Fibroblast of skin of abdomen (primary cell): ENCODE measurements at regions not wholly inside any gene's neighbourhood (a gene's known extent, or its start where the extent isn't known, plus 50 kb on each side); places are given as distances from the start of the nearest gene placed in this dataset.
A peak's percentile ranks its signal among the peaks of the same experiment; 100 is the strongest.

Source experiments
- DNase-seq: peaks from one replicate; pipeline ENCODE4 v3.0.0-alpha.2; 2013

DNA sequence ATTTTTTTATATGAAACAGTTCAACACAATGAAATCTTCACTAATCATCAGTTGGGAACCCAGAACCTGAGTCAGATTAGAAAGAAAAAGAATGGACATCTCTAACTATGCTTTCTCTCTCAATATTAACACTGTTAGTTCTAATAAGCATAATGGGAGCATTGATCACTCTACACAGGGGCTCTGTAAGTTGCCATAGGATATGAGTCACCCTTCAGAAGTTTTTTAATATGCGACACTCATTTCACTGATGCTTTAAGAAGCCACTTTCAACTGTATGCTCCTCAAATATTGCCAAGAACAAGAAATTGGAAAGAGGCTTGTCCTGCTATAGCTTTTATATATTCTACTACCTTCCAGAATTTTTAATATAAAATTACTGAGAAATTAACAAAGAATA, 187.0 kb downstream of the AASDH start:
- no peak for DNase-seq

DNA sequence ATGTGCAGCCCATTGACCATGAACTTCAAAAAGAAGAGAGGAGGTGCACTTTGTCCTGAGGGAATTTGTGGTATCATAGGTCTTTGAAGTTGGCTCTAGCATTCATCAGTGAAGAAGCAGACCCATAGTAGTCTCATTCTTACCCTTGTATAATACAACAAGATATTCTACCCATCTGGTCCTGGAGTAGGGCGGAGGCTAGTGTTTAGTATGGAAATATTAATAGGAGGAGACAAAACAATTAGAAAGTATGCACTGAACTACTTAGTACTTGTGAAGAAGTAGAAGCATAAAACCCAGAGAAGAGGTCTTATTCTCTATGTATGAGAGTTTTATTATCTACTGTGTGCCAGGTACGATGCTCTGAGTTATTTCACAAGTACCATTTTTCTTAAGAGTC, 189.0 kb downstream of the AASDH start:
- DNase-seq, result no peak

DNA sequence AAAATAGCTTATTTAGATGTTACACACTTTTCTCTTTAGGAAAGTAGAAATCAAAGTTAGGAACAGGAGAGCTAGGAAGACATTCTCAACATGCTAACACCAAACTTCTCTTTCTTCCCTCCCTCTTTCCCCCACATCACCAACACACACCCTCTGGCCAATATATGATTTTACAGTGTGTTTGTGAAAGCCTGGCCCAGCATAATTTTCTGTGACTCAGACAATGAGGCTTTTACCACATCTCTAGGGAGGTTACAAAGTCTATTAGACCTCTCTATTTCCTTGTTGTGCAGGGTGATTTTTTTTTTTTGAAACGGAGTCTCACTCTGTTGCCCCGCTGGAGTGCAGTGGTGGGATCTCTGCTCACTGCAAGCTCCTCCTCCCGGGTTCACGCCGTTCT, 189.9 kb downstream of the AASDH start:
- peak; percentile 51 for DNase-seq

DNA sequence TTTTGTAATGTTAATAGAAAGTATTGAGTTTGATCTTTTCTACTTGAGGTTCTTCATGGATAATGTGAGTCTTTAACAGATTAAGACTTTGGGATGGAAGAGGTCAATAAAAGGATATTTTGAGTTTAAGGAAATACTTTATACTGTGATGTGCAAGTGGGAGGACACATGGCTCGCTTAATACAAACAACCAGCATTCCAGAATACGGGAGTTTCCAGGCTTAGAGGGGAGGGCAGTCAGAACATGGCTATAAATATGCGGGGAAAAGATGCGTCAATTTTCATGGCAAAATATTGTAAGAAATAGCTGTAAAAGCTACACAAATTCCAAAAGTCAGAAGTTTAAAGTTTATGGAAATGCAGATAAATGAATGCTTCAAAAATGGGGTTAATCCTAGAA, 192.3 kb downstream of the AASDH start:
- no peak for DNase-seq

DNA sequence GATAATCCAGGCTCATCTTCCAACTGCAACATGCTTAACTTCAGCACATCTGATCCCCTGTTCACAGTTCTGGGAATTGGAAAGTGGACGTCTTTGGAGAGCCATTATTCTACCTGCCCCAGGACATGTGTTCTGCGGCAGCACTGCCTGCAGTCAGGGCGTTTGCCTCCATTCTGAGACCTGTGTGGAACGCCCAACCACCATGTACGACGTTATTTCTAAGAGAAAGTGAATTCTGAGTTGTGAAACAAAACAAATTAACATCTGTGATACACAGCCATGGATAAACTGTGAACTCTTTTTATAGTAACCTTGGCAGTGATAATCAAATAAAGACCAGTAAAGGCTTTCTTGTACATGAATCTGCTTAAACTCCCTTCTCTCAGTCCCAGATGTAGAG, 195.8 kb downstream of the AASDH start:
- DNase-seq, result no peak

DNA sequence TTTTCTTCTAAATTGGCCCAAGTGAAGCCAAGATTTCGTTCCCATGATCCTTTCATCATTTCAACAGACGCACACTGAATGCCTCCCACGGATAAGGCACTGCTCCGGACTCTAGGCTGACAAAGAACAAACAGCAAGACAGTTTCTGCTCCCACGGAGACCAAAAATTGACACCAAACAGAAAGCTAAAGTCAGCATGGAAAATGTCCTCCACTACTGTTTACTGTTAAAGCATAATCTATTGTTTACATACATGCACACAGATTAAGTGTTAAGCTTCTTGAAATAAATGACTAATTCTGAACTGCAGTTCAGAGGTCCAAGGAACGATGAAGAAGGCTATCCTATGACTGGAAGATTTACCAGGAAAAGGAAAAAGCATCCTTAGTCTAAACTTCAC, 199.6 kb downstream of the AASDH start:
- DNase-seq, result no peak

DNA sequence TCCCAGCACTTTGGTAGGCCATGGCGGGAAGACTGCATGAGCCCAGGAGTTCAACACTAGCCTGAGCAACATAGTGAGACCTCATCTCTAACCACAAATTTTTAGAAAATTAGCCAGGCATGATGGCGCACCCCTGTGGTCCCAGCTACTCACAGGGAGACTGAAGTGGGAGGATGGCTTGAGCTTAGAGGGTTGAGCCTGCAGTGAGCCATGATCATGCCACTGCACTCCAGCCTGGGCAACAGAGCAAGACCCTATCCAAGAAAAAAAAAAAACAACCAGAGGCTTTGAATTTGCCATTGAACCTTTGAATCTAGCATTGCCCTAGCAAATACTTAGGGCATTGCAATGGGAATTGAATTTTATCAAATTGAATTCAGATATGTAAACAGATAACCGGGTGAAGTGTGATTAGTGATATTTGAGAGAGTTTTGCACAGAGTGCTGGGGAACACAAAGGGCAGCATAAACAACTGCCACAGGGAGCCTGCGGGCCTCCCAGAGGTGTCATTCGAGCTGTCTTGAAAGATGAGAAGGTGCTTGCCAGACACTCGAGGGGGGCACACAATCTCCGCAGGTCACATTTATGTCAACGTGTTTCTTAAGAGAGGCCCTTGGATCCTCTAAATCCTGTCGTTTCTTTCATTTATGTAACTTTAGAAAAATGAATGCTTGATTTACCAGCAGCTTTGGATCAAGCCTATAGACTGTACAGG, 200.3 kb downstream of the AASDH start:
- DNase-seq, result no peak

DNA sequence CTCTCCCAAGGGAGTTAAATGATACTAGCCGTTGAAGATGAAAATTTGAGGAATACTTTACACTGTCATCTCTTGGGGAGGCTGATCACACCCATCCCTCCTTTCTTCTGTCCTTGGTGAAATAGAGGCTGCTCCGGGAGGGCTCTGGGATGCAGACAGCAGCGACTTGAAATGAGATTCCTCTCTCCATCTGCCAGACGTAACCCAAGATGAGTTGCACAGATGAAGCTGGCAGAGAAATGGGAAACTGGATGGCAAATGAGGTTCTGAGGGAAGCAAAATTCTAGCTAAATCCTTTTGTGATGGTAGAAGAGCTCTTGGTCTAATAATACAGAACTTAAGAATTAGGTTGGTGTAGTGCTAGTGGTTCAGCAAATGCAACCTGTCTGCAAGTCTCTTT, 201.4 kb downstream of the AASDH start:
- no peak for DNase-seq

DNA sequence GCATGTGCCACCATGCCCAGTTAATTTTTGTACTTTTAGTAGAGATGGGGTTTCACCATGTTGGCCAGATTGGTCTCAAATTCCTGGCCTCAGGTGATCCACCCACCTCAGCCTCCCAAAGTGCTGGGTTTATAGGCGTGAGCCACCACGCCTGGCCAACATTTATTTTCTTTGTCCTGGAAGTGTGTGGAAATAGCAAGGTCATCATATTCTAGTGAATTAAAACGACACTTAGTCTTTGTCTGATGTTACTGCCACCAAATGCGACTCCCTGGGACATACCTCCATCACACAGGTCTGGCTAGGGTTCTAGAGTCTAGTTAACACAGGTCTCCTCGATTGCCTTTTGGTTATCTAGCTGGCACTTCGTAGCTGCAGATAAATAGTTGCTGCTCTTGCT, 203.1 kb downstream of the AASDH start:
- DNase-seq, result no peak

DNA sequence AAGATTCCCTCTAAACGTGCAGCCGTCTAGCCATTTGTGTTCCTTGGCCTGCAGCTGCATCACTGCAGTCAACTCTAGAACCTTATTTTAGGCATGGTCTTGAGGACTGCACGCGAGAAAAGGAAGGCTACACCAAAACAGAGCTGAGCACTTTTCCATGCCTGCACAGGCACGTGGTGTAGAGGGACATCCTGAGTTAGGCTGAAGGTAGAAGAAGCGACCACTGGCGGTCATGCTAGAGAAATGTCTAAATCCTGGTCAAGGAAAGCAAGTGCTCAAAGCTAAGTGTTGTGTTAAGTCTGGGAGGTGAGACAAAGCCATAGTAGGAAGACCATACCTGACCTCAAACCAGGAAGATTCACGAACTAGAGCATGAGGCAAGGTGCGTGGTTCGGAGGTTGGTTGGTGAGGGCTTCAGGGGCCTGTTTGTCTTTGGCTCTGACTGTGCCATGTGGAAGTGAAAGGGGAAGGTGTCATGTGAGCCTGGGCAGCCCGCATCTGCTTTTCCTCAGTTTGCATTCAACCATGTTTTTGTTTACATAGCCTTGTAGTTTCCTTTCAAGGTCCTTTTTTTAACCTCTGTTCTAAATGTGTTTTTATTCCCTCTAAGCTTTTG, 203.8 kb downstream of the AASDH start:
- no peak for DNase-seq

DNA sequence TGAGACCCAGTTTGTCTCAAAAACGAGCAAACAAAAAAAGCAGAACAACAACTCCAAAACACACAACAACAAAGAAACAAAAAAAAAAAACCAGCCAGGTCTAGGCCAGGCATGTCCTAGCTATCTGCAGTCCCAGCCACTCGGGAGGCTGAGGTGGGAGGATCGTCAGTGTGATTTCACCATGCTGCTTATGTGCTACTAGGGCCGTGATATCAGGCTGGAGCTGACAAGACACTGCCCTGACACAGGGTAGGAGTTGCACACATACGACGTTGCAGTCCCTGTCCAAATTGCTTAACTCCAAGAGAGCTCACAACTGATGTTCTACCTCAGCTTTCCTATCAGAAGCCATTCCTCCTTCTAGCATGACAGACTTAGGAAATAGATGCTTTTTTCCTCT, 204.9 kb downstream of the AASDH start:
- no peak for DNase-seq

DNA sequence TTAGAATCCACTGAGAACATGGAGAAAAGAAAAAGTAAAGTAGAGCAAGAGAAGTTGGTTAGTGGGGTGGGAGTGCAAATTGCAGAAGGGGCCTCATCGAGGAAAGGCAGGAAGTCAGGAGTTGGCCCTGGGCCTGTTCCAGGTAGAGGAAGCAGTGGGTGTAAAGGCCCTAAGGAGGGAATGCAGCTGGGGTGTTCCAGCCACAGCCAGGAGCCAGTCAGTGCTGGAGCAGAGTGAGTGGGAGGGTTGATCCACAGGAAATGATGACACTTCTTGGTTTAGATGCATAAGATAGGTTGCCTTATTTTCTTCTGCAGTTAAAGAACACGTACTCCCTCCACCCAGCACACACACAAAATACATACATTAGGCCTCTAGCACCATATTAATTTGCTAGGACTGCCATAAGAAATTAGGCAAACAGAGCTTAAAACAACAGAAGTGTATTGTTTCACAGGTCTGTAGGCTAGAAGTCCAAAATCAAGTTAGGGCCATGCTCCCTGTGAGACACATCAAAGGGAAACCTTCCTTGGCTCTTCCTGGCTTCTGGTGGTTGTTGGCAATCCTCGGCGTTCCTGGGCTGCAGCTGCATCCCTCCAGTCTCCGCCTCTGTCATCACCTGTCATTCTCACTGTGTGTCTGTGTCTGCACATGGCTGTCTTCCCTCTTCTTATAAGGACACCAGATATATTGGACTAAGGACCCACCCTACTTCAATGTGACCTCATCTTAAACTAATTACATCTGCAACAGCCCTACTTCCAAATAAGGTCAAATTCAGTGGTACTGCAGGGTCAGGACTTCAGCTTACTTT, 205.9 kb downstream of the AASDH start:
- DNase-seq, result peak; percentile 63

DNA sequence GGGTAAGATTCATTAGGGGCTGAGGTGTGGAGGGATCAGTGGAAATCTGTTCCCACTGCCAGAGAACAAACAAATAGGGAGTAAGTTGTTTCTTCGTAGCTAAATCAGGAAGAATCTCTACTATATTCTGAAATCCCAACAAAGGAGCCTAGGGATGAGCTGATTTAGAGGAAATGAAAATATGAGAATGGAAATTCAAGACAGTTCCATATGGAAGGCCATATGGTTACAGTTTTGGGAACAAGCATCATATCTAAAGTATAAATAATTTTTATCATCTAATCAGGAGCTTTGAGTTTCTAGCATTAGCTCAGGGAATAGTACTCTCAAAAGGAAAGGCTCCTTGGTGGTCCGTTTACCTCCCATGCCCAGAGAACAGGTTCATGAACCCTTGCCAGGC, 218.2 kb downstream of the AASDH start:
- DNase-seq, result no peak

DNA sequence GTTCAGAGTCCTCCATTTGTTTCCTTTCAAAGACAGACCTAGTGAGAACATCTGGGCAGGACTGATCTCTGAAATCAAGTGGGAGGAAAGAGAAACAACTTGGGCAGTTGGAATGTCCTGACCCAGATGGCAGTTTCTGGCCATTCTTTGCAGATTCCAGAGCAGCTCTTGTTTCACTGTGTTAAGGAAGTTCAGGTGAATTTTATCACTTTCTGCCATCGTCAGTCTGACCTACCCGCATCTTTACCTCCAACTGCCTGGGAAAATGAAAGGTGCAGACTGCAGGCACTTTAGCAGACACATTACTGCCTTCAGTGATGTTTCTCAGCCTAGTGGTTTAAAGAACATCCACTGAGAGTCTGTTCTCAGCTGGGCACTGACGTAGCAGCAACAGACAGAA, 216.2 kb downstream of the CEP135 start:
- DNase-seq, result no peak

DNA sequence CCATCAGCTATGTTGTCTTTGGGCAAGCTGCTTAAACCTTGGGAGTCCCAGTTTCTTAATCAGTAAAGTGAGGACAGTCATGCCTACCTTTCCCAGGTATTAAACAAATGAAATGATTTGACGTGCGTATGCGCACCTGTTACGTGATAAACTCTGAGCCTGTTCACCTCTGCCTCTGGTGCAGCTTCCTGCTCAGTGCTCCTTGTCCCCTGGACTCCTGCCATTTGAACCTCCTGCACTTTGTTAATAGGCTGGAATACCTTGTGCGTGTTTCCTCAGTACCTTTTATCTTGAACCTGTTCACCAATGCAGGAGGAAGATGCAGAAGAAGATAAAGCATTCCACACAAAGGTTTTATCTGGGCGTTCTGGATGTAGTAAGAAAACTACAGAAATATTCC, 211.9 kb downstream of the CEP135 start:
- DNase-seq, result no peak

DNA sequence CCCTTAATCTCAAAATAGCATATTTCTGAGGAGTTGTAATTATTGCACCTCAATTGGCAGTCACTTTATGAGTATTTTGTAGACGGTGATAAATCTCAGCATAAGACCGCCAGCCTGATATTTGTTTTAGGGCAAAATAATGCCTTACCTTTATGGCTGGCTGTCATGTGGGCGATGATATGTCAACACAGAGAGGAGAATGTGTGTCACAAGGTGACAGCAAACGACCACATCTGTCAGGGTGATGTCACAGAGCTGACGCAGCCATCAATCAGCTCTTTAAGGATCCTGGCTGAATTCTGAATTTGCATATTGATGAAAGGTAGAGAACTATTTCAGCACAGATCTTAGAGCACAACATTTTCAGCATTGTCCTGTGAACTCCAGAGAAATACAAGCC, 209.7 kb downstream of the CEP135 start:
- DNase-seq, result no peak

DNA sequence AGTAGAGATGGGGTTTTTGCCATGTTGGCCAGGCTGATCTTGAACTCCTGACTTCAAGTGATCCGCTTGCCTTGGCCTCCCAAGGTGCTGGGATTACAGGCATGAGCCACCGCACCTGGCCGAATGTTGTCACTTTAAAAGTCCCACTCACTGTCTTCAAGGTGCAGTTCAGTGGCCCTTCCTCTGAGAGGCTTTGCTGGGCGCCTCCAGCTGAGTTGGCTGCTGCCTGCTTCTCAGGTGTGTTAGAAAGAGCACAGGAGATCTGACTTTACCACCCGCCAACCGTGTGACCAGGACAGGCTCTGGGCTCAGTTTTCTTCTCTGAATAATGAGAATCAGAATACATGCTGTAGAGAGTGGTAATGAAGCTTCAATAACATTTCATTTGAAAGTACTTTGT, 207.4 kb downstream of the CEP135 start:
- no peak for DNase-seq

DNA sequence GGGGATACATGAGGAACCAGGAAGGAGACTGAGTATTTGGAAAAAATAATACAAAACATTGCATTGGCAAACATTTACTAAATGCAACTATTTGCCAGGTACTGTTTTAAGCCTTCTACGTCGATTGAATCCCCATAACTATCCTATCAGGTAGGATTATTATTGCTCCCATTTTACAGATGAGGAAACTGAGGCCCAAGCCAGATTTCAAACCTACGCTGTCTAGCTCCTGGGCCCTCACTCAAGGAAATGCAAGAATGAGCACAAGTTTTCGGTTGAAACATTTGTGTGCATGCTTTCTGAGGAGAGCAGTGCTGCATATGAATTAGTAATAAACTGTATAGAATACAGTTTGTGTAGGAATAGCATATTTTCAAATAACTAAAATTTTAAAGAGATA, 206.7 kb downstream of the CEP135 start:
- DNase-seq, result no peak

DNA sequence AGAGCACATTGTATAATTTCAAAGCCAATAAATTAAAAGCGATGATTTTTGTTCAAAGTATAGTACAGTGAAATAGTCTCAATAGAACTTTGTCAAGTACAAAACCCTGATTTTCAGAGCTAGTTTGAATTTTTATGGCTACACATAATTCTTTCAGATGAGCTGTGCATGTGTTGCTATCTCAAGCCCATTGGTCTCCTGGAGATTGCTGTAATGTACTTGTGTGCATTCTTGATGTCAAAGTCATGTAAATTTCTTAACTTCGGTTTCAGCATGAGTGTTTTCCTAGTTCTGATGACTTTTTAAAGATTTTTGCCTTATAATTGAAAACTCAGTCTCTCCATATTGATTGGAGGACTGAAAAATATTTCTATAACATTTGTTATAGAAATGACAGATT, 200.8 kb downstream of the CEP135 start:
- peak; percentile 88 for DNase-seq

DNA sequence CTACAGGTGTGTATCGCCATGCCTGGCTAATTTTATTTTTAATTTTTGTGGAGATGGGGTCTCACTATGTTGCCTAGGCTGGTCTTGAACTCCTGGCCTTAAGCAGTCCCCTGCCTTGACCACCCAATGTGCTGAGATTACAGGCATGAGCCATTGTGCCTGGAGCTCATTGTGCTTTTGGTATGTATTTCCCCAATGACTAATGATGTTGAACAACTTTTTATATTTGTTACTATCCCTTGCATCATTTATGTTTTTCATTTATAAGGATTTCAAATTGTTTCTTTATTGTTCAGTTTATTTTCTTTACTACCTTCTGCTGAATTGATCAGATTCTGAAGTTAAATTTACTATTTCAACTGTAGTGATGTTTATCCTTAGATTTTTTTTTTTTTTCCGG, 199.7 kb downstream of the CEP135 start:
- DNase-seq, result peak; percentile 71

DNA sequence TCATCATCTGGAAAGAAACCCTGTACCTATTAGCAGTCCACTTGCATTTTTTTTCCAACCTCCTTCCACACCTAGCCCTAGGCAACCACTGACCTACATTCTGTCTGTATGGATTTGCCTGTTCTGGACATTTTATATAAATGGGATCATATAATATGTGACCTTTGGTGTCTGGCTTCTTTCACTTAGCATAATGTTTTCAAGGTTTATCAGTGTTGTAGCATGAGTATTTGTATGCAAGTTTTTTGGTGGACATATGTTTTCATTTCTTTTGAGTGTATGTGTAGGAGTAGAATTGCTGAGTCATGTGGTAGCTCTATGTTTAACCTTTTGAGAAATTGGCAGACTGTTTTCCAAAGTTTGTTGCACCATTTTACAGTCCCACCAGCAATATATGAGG, 198.6 kb downstream of the CEP135 start:
- peak; percentile 52 for DNase-seq

DNA sequence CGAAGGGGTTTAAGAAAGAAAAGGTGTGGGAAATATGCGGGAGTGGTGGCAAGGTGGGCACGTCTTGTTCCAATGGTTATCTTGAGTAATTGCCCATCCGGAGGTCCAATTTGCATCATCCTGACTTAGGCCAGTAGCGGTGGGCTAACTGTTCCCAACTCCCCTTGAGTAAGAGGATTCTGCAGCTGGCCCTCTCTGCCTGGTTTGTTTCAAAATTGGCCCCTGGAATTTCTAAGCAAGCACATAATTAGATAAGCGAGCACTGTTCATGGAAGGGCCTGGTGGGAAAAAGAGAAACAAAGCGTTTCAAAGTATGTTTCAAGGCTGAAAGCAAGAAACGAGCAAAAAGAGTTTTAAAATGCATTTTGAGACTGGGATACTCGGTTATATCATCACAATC, 198.2 kb downstream of the CEP135 start:
- no peak for DNase-seq

DNA sequence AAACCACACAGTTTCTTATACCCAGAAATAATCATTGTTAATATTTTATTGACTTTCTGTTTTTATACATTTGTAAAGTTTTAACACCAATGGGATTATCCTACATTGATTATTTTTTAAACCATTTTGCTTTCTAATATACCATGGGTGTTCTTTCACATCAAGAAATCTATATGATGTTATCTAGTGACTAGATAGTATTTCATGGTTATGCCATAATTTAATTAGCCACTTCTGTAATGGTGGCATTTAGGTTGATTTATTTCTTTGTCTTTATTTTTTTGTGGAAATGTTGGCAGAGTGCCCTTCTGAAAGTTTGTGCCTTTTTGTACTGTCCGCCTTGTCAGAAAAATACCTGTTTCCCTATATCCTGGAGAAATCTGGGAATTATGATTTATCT, 193.3 kb downstream of the CEP135 start:
- no peak for DNase-seq

DNA sequence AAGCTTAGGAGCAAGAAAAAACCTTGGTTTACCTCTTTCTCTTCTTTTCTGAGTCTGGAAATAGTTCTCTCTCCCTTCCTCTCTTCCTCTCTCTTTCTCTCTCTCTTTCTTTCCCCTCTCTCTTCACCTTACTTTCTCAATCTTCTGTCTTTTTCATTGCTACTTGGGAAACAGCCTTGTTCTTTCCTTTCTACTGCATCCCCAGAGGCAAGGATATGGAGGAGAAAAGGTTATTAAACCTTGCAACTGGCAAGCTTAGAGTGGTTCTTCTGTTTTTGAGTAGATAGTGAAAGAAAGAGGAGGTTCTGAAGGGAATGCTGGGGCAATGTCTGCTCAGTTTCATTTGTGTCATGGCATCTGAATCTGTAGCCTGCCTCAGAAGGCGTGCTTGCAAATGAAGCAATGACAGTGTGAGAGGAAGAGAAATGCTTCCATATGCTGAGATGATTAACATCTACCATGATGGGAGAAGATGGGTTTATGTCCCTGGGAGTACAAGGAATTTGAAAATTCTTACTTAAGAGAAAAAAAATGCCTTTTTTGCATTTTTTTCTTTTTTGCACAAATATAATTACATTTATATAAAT, 190.6 kb downstream of the CEP135 start:
- peak; percentile 67 for DNase-seq
